ENCODE measurements at regions not wholly inside any gene's neighbourhood (a gene's known extent, or its start where the extent isn't known, plus 50 kb on each side); places are given as distances from the start of the nearest gene placed in this dataset.
"Not testable (repeated sequence)": the region's sequence is repeated elsewhere in the genome, so short reads cannot be mapped to it uniquely, and the experiment has no call there.

DNA sequence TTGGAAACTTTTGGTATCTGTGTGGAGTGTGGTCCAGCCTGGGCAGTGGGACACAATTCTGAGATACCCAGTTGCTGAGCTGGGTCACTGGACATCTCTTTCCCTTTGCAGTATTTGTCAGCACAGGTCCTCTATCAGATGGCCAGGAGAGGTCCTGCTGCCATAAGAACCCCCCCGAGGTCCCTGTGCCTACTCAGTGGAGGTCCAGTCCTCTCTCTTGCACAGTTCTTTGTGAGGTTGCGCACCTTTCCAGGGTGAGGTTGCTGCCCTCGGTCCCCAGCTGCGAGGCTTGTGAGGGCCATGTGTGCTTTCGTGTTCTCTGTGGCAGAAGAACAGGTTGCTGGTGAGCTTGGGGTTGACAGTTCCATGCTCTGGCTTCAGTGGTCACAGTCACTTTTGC, 320.6 kb downstream of the QKI start:
- TF ChIP-seq CTCF (IDR thresholded peaks at IDR 0.05; ENCODE audit: control insufficient read depth, insufficient read depth, low read depth, low read length, missing control alignments): no peak
- no peak overlapping the region for H3K4me3 ChIP-seq (ENCODE audit: control insufficient read depth, low read depth, low read length)
- no peak for DNase-seq (ENCODE audit: low read depth)

DNA sequence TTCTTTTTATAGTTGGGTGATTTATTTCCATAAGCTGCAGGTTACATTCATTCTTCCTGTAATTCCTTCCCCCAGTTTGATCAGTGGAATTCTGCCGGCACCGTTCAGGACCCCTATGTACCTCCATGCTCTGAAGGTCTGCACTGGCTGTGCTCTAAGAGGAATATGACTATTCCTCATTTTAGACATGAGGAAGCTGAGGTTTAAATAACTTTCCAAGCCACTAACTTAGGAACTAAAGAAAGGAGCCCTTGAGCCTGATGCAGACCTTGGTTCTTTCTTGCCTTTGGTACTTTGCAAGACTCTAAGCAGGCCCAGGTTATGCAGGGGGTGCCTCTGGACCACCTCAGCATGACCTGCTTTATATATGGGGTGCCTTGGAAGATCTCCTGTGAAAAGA, 318.5 kb downstream of the QKI start:
- no peak for TF ChIP-seq CTCF (IDR thresholded peaks at IDR 0.05; ENCODE audit: control insufficient read depth, insufficient read depth, low read depth, low read length, missing control alignments)
- no peak overlapping the region for H3K4me3 ChIP-seq (ENCODE audit: control insufficient read depth, low read depth, low read length)
- DNase-seq (ENCODE audit: low read depth): no peak

GRCh38 chr6:163732479-163732878, 318.0 kb downstream of the QKI start:
- no peak for TF ChIP-seq CTCF (IDR thresholded peaks at IDR 0.05; ENCODE audit: control insufficient read depth, insufficient read depth, low read depth, low read length, missing control alignments)
- H3K4me3 ChIP-seq (ENCODE audit: control insufficient read depth, low read depth, low read length): no peak overlapping the region

DNA sequence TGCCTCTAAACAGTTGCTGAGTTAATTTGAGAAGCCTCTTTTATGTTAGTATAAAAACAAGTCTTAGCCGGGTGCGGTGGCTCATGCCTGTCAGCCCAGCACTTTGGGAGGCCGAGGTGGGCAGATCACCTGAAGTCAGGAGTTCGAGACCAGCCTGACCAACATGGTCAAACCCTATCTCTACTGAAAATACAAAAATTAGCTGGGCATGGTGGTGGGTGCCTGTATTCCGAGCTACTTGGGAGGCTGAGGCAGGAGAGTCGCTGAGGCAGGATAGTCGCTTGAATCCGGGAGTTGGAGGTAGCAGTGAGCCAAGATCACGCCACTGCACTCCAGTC, 317.5 kb downstream of the QKI start:
- H3K4me3 ChIP-seq (ENCODE audit: control insufficient read depth, low read depth, low read length); DNase-seq (ENCODE audit: low read depth): not testable (repeated sequence)

More at GRCh38 chr6:163732479-163732878, 318.0 kb downstream of the QKI start:
- DNase-seq (ENCODE audit: low read depth): no peak

- no peak overlapping the region for H3K4me3 ChIP-seq (ENCODE audit: control insufficient read depth, low read depth, low read length)
- no peak for DNase-seq (ENCODE audit: low read depth)
- no peak for TF ChIP-seq CTCF (IDR thresholded peaks at IDR 0.05; ENCODE audit: control insufficient read depth, insufficient read depth, low read depth, low read length, missing control alignments)
Measured at GRCh38 chr6:163731215-163732013, 316.9 kb downstream of the QKI start.

DNA sequence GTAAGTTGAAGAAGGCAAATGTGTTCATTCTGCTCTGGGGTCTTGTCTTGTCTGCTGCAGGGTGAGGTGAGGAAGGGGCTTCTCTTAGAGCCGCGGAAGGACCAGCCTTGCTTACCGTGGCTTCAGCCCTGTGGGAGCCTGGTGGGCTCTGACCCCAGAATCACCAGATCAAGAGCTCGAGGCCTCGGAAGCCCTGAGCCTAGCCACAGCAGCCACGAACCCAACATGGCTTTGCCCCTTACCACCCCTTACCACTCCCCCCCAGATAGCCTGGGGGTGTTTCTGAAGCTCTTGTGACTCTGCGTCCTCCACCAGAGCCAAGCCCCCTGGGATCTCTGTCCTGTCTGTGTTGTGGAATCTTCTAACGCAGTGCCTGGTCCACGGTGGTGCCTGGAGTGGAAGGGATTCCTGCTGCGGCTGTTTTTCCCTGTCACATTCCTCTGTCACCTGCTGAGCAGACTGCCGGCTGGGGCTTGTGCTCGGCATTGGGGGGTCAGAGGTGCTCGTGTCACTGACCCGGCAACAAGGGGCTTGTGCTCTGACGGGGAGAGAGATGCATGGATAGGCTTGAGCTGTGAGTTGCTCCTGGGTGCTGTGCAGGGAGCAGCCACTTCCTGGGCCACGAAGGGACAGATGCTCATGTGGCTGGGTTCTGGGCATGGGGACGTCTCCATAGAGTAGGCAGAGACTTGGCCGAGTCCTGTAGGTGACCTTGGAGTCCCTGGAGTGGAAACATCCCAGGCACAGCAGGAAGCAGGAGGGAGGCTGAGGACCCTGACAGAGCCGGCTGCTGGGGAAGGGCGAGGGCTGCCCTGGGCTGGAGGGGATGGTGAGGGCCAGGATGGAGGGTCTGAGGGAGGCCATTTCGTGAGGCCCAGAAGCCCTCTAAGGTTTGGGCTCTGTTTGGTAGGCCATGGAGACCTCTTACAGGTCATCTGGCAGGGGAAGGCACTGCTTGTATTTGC, 316.0 kb downstream of the QKI start:
- DNase-seq (ENCODE audit: low read depth): no peak
- TF ChIP-seq CTCF (IDR thresholded peaks at IDR 0.05; ENCODE audit: control insufficient read depth, insufficient read depth, low read depth, low read length, missing control alignments): no peak
- H3K4me3 ChIP-seq (ENCODE audit: control insufficient read depth, low read depth, low read length): no peak overlapping the region

Data from AG09309 (cell line).